Body of pancreas (tissue), 4 donors: ENCODE measurements at regions not wholly inside any gene's neighbourhood (a gene's known extent, or its start where the extent isn't known, plus 50 kb on each side); places are given as distances from the start of the nearest gene placed in this dataset.

Experiments used
- CTCF ChIP-seq, 7 experiments: fragments of 450-650 bp in 4 of 7; fragments of 200-600 bp in 3 of 7; sonication (generic) in 3 of 7; IDR thresholded peaks; one replicate each; pipeline ENCODE4 v1.5.1; 2016 to 2019; ENCODE audit warnings: antibody characterized with exemption in 7 of 7
- POLR2A ChIP-seq, 3 donors: fragments of 450-650 bp; IDR thresholded peaks; one replicate each; pipeline ENCODE4 v1.6.1; 2016; ENCODE audit warnings: antibody characterized with exemption in 3 of 3, mild to moderate bottlenecking in 2 of 3

DNA sequence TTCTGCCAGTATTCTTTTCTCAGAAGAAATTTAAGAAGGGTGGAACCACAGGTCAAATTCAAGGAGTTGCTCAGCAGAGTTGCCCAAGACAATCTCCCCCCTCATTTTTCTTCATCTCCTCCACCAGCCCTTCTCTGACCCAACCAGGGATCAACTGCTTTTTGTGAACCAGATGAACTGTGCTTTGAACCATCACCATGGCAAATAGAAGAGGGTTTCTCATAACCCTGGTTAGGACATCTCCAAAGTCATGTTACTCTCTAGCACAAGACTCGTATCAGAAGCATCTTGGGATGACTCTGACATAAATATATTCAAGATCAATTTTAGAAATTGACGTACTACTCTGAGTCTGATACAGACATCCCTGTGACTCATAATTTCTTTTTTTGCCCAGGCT lies 130.7 kb downstream of the ALDH8A1 start:
- TF ChIP-seq POLR2A (IDR thresholded peaks at IDR 0.05) (no peak), CTCF (IDR thresholded peaks at IDR 0.05) (no peak)
